Activated naive CD4-positive, alpha-beta T cell treated with anti-CD3 and anti-CD28 coated beads, Interleukin-2, amount 10 ng/mL, durations not matched to agents 7 days and 5 days (primary cell): ENCODE measurements at regions not wholly inside any gene's neighbourhood (a gene's known extent, or its start where the extent isn't known, plus 50 kb on each side); places are given as distances from the start of the nearest gene placed in this dataset.

ENCODE experiments used
- CTCF ChIA-PET: fragments of 350-600 bp; sonication (Branson Sonifier 250); formaldehyde crosslinking; loops from one replicate; lab custom pipeline; 2021; ENCODE audit warnings: antibody characterized with exemption; lab: Charles Lee
- DNase-seq: peaks from one replicate; pipeline ENCODE4 v3.0.0-alpha.2; 2020
- H3K27ac Mint-ChIP-seq: one replicate; pipeline ENCODE4 v1.8.0; 2021; ENCODE audit warnings: mild to moderate bottlenecking, moderate library complexity, mixed read lengths
- H3K27me3 Mint-ChIP-seq: one replicate; pipeline ENCODE4 v1.8.0; 2021; ENCODE audit warnings: mild to moderate bottlenecking, mixed read lengths
- H3K36me3 Mint-ChIP-seq: one replicate; pipeline ENCODE4 v1.8.0; 2021; ENCODE audit warnings: mixed read lengths
- H3K4me1 Mint-ChIP-seq: one replicate; pipeline ENCODE4 v1.8.0; 2021; ENCODE audit warnings: mixed read lengths
- H3K4me3 Mint-ChIP-seq: one replicate; pipeline ENCODE4 v1.8.0; 2021; ENCODE audit warnings: mild to moderate bottlenecking, moderate library complexity, mixed read lengths
- H3K9me3 Mint-ChIP-seq: one replicate; pipeline ENCODE4 v1.8.0; 2021; ENCODE audit warnings: mixed read lengths

DNA sequence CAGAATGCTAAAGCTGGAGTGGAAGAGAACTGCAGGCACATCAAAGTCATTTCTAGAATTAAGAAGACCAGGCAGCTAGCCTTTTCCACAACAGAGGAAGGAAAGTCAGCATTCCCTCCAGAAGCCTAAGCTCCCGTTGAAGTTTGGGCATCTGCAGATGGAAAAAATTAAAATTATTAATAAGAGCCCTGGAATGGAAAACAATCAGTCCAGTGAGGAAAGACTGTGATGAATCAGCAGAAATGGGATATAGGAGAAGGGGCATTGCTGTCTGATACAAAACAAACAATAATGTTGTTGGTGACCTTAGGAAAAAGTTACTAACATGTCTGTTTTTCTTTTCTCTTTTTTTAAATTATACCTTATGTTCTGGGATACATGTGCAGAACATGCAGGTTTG, 450.7 kb upstream of the SLC14A2 start:
- H3K9me3 Mint-ChIP-seq: no peaks in the 10 kb centered on the region
- H3K4me3 Mint-ChIP-seq: no peak overlapping the region
- no peaks in the 10 kb centered on the region for H3K4me1 Mint-ChIP-seq
- H3K27me3 Mint-ChIP-seq: no peaks in the 10 kb centered on the region
- no peaks in the 10 kb centered on the region for H3K36me3 Mint-ChIP-seq
- DNase-seq: no peak
- CTCF ChIA-PET: no interaction called here
- no peak overlapping the region for H3K27ac Mint-ChIP-seq

DNA sequence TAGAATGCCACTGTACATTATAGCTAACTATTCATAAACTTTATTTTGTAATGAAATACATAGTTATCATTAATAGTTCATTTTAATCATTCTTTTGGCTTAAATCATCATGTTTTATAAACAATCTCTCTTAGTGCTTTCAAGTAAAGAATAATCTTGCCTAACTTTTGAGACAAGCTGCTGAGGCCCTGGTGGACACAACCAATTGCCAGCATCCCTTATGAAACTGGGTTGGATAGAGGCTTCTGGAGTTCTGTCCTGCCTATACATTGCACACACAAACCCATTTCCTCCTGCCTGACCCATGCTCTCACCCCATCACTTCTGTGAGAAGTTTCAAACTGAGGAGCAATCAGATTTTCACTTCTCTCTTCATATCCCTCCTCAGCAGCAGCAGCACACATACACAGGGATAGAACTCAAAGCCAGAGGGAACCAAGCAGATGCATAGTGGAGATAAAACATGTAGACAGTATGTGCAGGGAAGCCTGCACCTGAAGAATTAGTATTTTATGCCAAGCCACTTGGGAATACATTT, 450.0 kb upstream of the SLC14A2 start:
- H3K27me3 Mint-ChIP-seq: no peaks in the 10 kb centered on the region
- no peak overlapping the region for H3K4me3 Mint-ChIP-seq
- CTCF ChIA-PET: no interaction called here
- H3K4me1 Mint-ChIP-seq: no peaks in the 10 kb centered on the region
- no peaks in the 10 kb centered on the region for H3K36me3 Mint-ChIP-seq
- no peak for DNase-seq
- no peak overlapping the region for H3K27ac Mint-ChIP-seq
- no peaks in the 10 kb centered on the region for H3K9me3 Mint-ChIP-seq

GRCh38 chr18:45165871-45166270, 449.4 kb upstream of the SLC14A2 start:
- H3K9me3 Mint-ChIP-seq: no peaks in the 10 kb centered on the region
- H3K27me3 Mint-ChIP-seq: no peaks in the 10 kb centered on the region
- no peak overlapping the region for H3K27ac Mint-ChIP-seq
- DNase-seq: no peak
- no peaks in the 10 kb centered on the region for H3K4me1 Mint-ChIP-seq
- CTCF ChIA-PET: no interaction called here
- no peaks in the 10 kb centered on the region for H3K36me3 Mint-ChIP-seq
- no peak overlapping the region for H3K4me3 Mint-ChIP-seq

DNA sequence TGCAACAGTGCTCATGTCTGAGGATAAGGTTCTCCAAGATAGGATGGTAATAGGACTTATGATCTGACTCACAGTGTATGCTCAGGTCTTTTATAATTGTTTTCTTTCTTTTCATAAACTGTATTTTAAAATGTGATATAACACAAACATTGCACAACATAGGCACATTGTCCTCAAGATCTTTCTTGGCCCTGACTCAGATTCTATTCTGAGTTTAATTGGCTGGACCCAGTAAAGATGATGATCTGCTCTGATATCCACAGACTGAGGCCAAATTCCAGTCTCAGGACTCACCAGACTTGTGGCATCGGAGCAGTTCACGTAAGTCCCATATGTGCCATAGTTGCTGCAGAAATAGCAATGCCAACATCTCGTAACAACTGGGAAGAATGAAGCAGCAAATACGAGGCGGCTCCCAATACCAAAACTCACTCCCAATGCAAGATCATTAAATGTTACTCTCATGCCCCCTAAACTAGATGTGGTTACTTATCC, 448.9 kb upstream of the SLC14A2 start:
- H3K27me3 Mint-ChIP-seq: no peaks in the 10 kb centered on the region
- no peak for DNase-seq
- no peak overlapping the region for H3K4me3 Mint-ChIP-seq
- no peaks in the 10 kb centered on the region for H3K4me1 Mint-ChIP-seq
- H3K36me3 Mint-ChIP-seq: no peaks in the 10 kb centered on the region
- CTCF ChIA-PET: no interaction called here
- no peaks in the 10 kb centered on the region for H3K9me3 Mint-ChIP-seq
- H3K27ac Mint-ChIP-seq: no peak overlapping the region

GRCh38 chr18:45166836-45167551, 448.3 kb upstream of the SLC14A2 start:
- no peak overlapping the region for H3K4me3 Mint-ChIP-seq
- H3K36me3 Mint-ChIP-seq: no peaks in the 10 kb centered on the region
- CTCF ChIA-PET: no interaction called here
- no peak overlapping the region for H3K27ac Mint-ChIP-seq
- H3K4me1 Mint-ChIP-seq: no peaks in the 10 kb centered on the region
- no peaks in the 10 kb centered on the region for H3K9me3 Mint-ChIP-seq
- no peak for DNase-seq
- no peaks in the 10 kb centered on the region for H3K27me3 Mint-ChIP-seq

DNA sequence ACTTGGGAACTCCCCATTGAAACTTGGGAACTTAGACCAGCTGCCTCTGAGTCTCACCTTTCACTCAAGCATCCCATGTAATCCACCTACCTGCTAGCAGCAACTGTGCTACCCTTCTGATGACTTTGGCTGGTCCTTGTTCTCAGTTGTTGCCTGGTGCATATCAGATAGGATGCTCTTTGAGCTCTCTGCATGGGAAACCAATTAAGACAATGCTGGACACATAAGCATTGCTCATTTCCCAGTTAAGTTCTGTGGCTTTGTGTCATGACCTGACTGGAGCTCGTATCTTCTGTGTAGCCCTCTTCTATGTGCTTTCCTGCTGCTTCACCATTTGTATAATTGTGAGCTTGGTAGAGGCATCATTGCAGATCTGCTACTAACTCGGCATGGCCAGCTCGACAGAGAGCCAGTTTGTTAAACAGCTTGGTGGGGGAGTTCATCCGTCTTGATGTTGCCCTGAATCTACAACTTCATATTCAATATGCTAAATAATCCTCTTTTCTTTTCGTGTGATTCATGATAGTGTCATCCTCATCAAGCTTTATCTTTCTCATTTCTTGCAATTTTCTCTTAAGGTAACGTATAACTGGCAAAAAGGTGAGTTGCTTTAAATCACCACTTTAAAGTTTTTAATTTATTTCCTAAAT, 447.5 kb upstream of the SLC14A2 start:
- Mint-ChIP-seq H3K27ac (no peak overlapping the region), H3K4me1 (no peaks in the 10 kb centered on the region), H3K36me3 (no peaks in the 10 kb centered on the region), H3K9me3 (no peaks in the 10 kb centered on the region), H3K27me3 (no peaks in the 10 kb centered on the region), H3K4me3 (no peak overlapping the region)
- DNase-seq: no peak
- CTCF ChIA-PET: no interaction called here

DNA sequence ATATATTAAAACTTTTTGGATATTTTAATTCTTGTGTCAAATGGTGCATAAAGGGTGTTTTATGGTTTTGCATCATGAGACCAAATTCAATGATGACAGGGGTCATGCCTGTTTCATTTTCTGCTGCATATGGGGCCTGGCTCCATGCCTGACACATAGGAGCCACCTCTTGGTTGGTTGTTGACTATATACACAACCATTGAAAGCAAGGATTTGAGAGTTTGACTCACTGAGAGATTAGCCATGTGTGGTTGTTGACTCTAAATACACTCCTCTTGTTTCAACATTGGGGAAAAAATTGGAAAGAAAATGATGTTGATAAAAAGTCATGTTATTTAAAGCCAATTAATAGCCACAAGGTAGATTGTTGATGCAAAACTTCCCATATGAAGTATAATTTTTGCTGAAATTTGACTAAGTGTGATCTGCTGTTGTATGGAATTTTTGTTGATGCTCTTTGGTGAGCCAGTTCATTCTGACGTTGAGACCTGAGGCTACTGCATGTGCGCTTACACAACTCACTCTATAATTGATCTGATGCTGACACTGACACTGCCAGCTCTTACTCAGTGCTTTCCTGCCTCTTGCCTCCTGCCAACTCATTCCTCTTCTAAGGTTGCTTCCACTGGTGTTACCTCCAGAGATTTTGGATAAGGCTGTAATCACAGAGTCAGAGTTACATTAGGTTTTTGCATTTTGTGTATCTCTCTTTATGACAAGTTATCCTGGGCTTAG, 446.2 kb upstream of the SLC14A2 start:
- no peak overlapping the region for H3K27ac Mint-ChIP-seq
- H3K36me3 Mint-ChIP-seq: no peaks in the 10 kb centered on the region
- no peaks in the 10 kb centered on the region for H3K27me3 Mint-ChIP-seq
- H3K4me1 Mint-ChIP-seq: no peaks in the 10 kb centered on the region
- H3K4me3 Mint-ChIP-seq: no peak overlapping the region
- no peak for DNase-seq
- H3K9me3 Mint-ChIP-seq: no peaks in the 10 kb centered on the region
- CTCF ChIA-PET: no interaction called here

GRCh38 chr18:45169610-45170009, 445.7 kb upstream of the SLC14A2 start:
- Mint-ChIP-seq H3K4me1 (no peaks in the 10 kb centered on the region), H3K27me3 (no peaks in the 10 kb centered on the region), H3K27ac (no peak overlapping the region), H3K9me3 (no peaks in the 10 kb centered on the region), H3K36me3 (no peaks in the 10 kb centered on the region), H3K4me3 (no peak overlapping the region)
- CTCF ChIA-PET: no interaction called here
- no peak for DNase-seq

- H3K27ac Mint-ChIP-seq: no peak overlapping the region
- no peaks in the 10 kb centered on the region for H3K9me3 Mint-ChIP-seq
- H3K4me1 Mint-ChIP-seq: no peaks in the 10 kb centered on the region
- no peak for DNase-seq
- H3K36me3 Mint-ChIP-seq: no peaks in the 10 kb centered on the region
- CTCF ChIA-PET: no interaction called here
- H3K4me3 Mint-ChIP-seq: no peak overlapping the region
- no peaks in the 10 kb centered on the region for H3K27me3 Mint-ChIP-seq
These were observed 443.5 kb upstream of the SLC14A2 start for GRCh38 chr18:45171679-45172191.

- no peaks in the 10 kb centered on the region for H3K4me1 Mint-ChIP-seq
- no peak overlapping the region for H3K27ac Mint-ChIP-seq
- no peak for DNase-seq
- H3K27me3 Mint-ChIP-seq: no peaks in the 10 kb centered on the region
- H3K4me3 Mint-ChIP-seq: no peak overlapping the region
- H3K9me3 Mint-ChIP-seq: no peaks in the 10 kb centered on the region
- no peaks in the 10 kb centered on the region for H3K36me3 Mint-ChIP-seq
- CTCF ChIA-PET: interaction anchor here (0.6 kb wide), 1 partner anchor 15 kb away, joined by 3 read pairs; no protein-coding TSS in a partner anchor
These were observed 441.9 kb upstream of the SLC14A2 start for GRCh38 chr18:45173327-45173726.

GRCh38 chr18:45173799-45174519, 441.3 kb upstream of the SLC14A2 start:
- H3K36me3 Mint-ChIP-seq: no peaks in the 10 kb centered on the region
- no peak overlapping the region for H3K27ac Mint-ChIP-seq
- no peaks in the 10 kb centered on the region for H3K4me1 Mint-ChIP-seq
- CTCF ChIA-PET: interaction anchor here (0.6 kb wide), 1 partner anchor 14 kb away, joined by 3 read pairs; no protein-coding TSS in a partner anchor
- no peak overlapping the region for H3K4me3 Mint-ChIP-seq
- no peak for DNase-seq
- H3K9me3 Mint-ChIP-seq: no peaks in the 10 kb centered on the region
- H3K27me3 Mint-ChIP-seq: peaks cover under 1% of the 10 kb centered on the region

- Mint-ChIP-seq H3K27ac (no peak overlapping the region), H3K4me1 (no peaks in the 10 kb centered on the region), H3K36me3 (no peaks in the 10 kb centered on the region), H3K27me3 (peaks cover 5% of the 10 kb centered on the region), H3K4me3 (no peak overlapping the region), H3K9me3 (no peaks in the 10 kb centered on the region)
- CTCF ChIA-PET: no interaction called here
- no peak for DNase-seq
These were observed 440.6 kb upstream of the SLC14A2 start for GRCh38 chr18:45174629-45175136.

- DNase-seq: no peak
- H3K36me3 Mint-ChIP-seq: no peaks in the 10 kb centered on the region
- H3K27me3 Mint-ChIP-seq: peaks cover 5% of the 10 kb centered on the region
- CTCF ChIA-PET: no interaction called here
- H3K9me3 Mint-ChIP-seq: no peaks in the 10 kb centered on the region
- no peak overlapping the region for H3K4me3 Mint-ChIP-seq
- H3K27ac Mint-ChIP-seq: no peak overlapping the region
- no peaks in the 10 kb centered on the region for H3K4me1 Mint-ChIP-seq
These were observed 439.8 kb upstream of the SLC14A2 start for GRCh38 chr18:45175511-45175910.
